Endodermal cell (in vitro differentiated cells): ENCODE measurements at regions not wholly inside any gene's neighbourhood (a gene's known extent, or its start where the extent isn't known, plus 50 kb on each side); places are given as distances from the start of the nearest gene placed in this dataset.

Source experiments
- DNase-seq: peaks from one replicate; pipeline ENCODE4 v3.0.0-alpha.2; 2017
- H3K27ac ChIP-seq: 2 replicates; pipeline ENCODE4 v1.5.1; 2013; ENCODE audit warnings: mild to moderate bottlenecking, low read depth, low read length, moderate library complexity
- H3K27me3 ChIP-seq: 2 replicates; pipeline ENCODE4 v1.6.1; 2013; ENCODE audit warnings: mild to moderate bottlenecking, low read length, moderate library complexity; ENCODE audit not compliant: insufficient read depth, control insufficient read depth, poor library complexity, severe bottlenecking
- H3K36me3 ChIP-seq: 2 replicates; pipeline ENCODE4 v1.7.0; 2013; ENCODE audit warnings: mild to moderate bottlenecking, low read length, moderate library complexity; ENCODE audit not compliant: control insufficient read depth, insufficient read depth
- H3K4me1 ChIP-seq: one replicate; pipeline ENCODE4 v1.7.0; 2013; ENCODE audit warnings: low read length; ENCODE audit not compliant: control insufficient read depth, insufficient read depth
- H3K4me3 ChIP-seq: 2 replicates; pipeline ENCODE4 v1.5.1; 2013; ENCODE audit warnings: mild to moderate bottlenecking, low read length, moderate library complexity
- H3K9ac ChIP-seq: 2 replicates; pipeline ENCODE4 v1.6.1; 2013; ENCODE audit warnings: mild to moderate bottlenecking, low read length, moderate library complexity; ENCODE audit not compliant: poor library complexity, severe bottlenecking; ENCODE audit errors: extremely low read depth
- H3K9me3 ChIP-seq: 2 replicates; pipeline ENCODE4 v1.6.1; 2013; ENCODE audit warnings: mild to moderate bottlenecking, low read length, moderate library complexity; ENCODE audit not compliant: control insufficient read depth
- H3K27ac Mint-ChIP-seq: 2 replicates; pipeline ENCODE4 v1.8.0; 2020; ENCODE audit warnings: mixed read lengths
- H3K27me3 Mint-ChIP-seq: 2 replicates; pipeline ENCODE4 v1.8.0; 2021; ENCODE audit warnings: mild to moderate bottlenecking, mixed read lengths; ENCODE audit not compliant: insufficient read depth
- H3K36me3 Mint-ChIP-seq: 2 replicates; pipeline ENCODE4 v1.8.0; 2020; ENCODE audit warnings: low read depth, mixed read lengths
- H3K4me1 Mint-ChIP-seq: 2 replicates; pipeline ENCODE4 v1.8.0; 2020; ENCODE audit warnings: mixed read lengths
- H3K4me3 Mint-ChIP-seq: 2 replicates; pipeline ENCODE4 v1.8.0; 2020; ENCODE audit warnings: mild to moderate bottlenecking, moderate library complexity, mixed read lengths
- H3K9me3 Mint-ChIP-seq: 2 replicates; pipeline ENCODE4 v1.8.0; 2020; ENCODE audit warnings: mild to moderate bottlenecking, mixed read lengths
- CTCF ChIP-seq: fragments of 200-600 bp; sonication (generic); conservative IDR thresholded peaks from 2 replicates; pipeline ENCODE4 v1.5.0; 2021; ENCODE audit warnings: antibody characterized with exemption, mild to moderate bottlenecking
- WGBS, 2 experiments: methylation state at CpG; one replicate each; pipeline versions ENCODE4 v1.1.5 to v1.1.7; 2013; ENCODE audit warnings: missing lambda C conversion rate in 2 of 2, mixed read lengths in 1 of 2; ENCODE audit not compliant: insufficient coverage in 1 of 2, insufficient read length in 1 of 2; 5-methylcytosine and 5-hydroxymethylcytosine counted together

- Mint-ChIP-seq H3K27ac (peak overlapping the region; percentile 85), H3K36me3 (no peaks in the 10 kb centered on the region)
- peaks cover 17% of the 10 kb centered on the region for H3K9me3 ChIP-seq
Measured at GRCh38 chr2:64386676-64387075, 67.3 kb upstream of the LGALSL start.

GRCh38 chr2:64390586-64390985 lies 63.4 kb upstream of the LGALSL start:
- Histone ChIP-seq H3K36me3 (no peaks in the 10 kb centered on the region), H3K27me3 (no peaks in the 10 kb centered on the region), H3K9ac (no peak overlapping the region), H3K27ac (no peak overlapping the region), H3K4me3 (no peak overlapping the region), H3K9me3 (peaks cover 17% of the 10 kb centered on the region), H3K4me1 (peaks cover 9% of the 10 kb centered on the region)
- no peak for TF ChIP-seq CTCF
- H3K27ac Mint-ChIP-seq = no peak overlapping the region
- H3K36me3 Mint-ChIP-seq = no peaks in the 10 kb centered on the region
- no peak overlapping the region for H3K4me3 Mint-ChIP-seq
- no peak for DNase-seq
- H3K27me3 Mint-ChIP-seq = peaks cover 2% of the 10 kb centered on the region
- H3K9me3 Mint-ChIP-seq = peaks cover 23% of the 10 kb centered on the region
- H3K4me1 Mint-ChIP-seq = peaks cover 22% of the 10 kb centered on the region

More at GRCh38 chr2:64386676-64387075, 67.3 kb upstream of the LGALSL start:
- TF ChIP-seq CTCF = no peak
- Mint-ChIP-seq H3K4me1 (peaks cover 16% of the 10 kb centered on the region), H3K27me3 (peaks cover 2% of the 10 kb centered on the region), H3K9me3 (peaks cover 23% of the 10 kb centered on the region), H3K4me3 (no peak overlapping the region)
- no peak overlapping the region for H3K4me3 ChIP-seq
- H3K27ac ChIP-seq = no peak overlapping the region
- DNase-seq = no peak
- H3K9ac ChIP-seq = no peak overlapping the region
- H3K27me3 ChIP-seq = no peaks in the 10 kb centered on the region
- H3K4me1 ChIP-seq = peaks cover 5% of the 10 kb centered on the region
- no peaks in the 10 kb centered on the region for H3K36me3 ChIP-seq
- WGBS, 2 experiments = 53 to 79% methylated on average over 3 to 4 of the region's 4 CpGs

GRCh38 chr2:64391424-64391823 lies 62.5 kb upstream of the LGALSL start:
- no peak overlapping the region for H3K9ac ChIP-seq
- no peak overlapping the region for H3K27ac ChIP-seq
- Mint-ChIP-seq H3K36me3 (no peaks in the 10 kb centered on the region), H3K9me3 (peaks cover 23% of the 10 kb centered on the region), H3K4me1 (peaks cover 25% of the 10 kb centered on the region), H3K4me3 (no peak overlapping the region), H3K27ac (peak overlapping the region; percentile 72), H3K27me3 (peaks cover 2% of the 10 kb centered on the region)
- H3K9me3 ChIP-seq = peaks cover 17% of the 10 kb centered on the region
- H3K36me3 ChIP-seq = no peaks in the 10 kb centered on the region
- no peak for DNase-seq
- no peak for TF ChIP-seq CTCF
- H3K27me3 ChIP-seq = no peaks in the 10 kb centered on the region
- WGBS, 2 experiments = 90% methylated on average over 2 of the region's 2 CpGs; no CpG with 5 or more reads in 1 of the 2 experiments
- H3K4me3 ChIP-seq = peak overlapping the region; percentile 35
- peaks cover 9% of the 10 kb centered on the region for H3K4me1 ChIP-seq
